Dedifferentiated amniotic fluid mesenchymal stem cell (primary cell): ENCODE measurements at regions not wholly inside any gene's neighbourhood (a gene's known extent, or its start where the extent isn't known, plus 50 kb on each side); places are given as distances from the start of the nearest gene placed in this dataset.
"Not testable (repeated sequence)": the region's sequence is repeated elsewhere in the genome, so short reads cannot be mapped to it uniquely, and the experiment has no call there.

ENCODE experiments used
- DNase-seq: peaks from one replicate; pipeline ENCODE4 v3.0.0-alpha.2; 2016; ENCODE audit errors: extremely low spot score

- DNase-seq, result no peak
Measured at GRCh38 chr15:31487811-31488436, 161.3 kb downstream of the KLF13 start.

GRCh38 chr15:31488437-31489204, 162.0 kb downstream of the KLF13 start:
- DNase-seq, result peak; percentile 92

GRCh38 chr15:31489281-31489680, 162.6 kb downstream of the KLF13 start:
- DNase-seq, result no peak

GRCh38 chr15:31489801-31490646, 163.4 kb downstream of the KLF13 start:
- peak; percentile 71 for DNase-seq

- DNase-seq, result no peak
Measured at GRCh38 chr15:31494786-31495185, 168.2 kb downstream of the KLF13 start.

GRCh38 chr15:31495281-31495680, 168.6 kb downstream of the KLF13 start:
- no peak for DNase-seq

GRCh38 chr15:31497838-31498237, 171.2 kb downstream of the KLF13 start:
- DNase-seq, result no peak

GRCh38 chr15:31498329-31498728, 171.7 kb downstream of the KLF13 start:
- no peak for DNase-seq

GRCh38 chr15:31498756-31499155, 172.1 kb downstream of the KLF13 start:
- DNase-seq, result no peak

GRCh38 chr15:31499236-31499952, 172.8 kb downstream of the KLF13 start:
- DNase-seq, result no peak

- DNase-seq, result no peak
Measured at GRCh38 chr15:31499953-31500765, 173.5 kb downstream of the KLF13 start.

- no peak for DNase-seq
Measured at GRCh38 chr15:31500766-31501449, 174.3 kb downstream of the KLF13 start.

- DNase-seq, result no peak
Measured at GRCh38 chr15:31501536-31502157, 175.0 kb downstream of the KLF13 start.

GRCh38 chr15:31502541-31503229, 176.1 kb downstream of the KLF13 start:
- DNase-seq, result no peak

GRCh38 chr15:31503256-31503655, 176.6 kb downstream of the KLF13 start:
- DNase-seq, result no peak

GRCh38 chr15:31503758-31504461, 177.3 kb downstream of the KLF13 start:
- DNase-seq, result no peak

- DNase-seq, result no peak
Measured at GRCh38 chr15:31504462-31504839, 177.8 kb downstream of the KLF13 start.

- not testable (repeated sequence) for DNase-seq
Measured at GRCh38 chr15:31507573-31507972, 180.9 kb downstream of the KLF13 start.

GRCh38 chr15:31508656-31509055, 182.0 kb downstream of the KLF13 start:
- no peak for DNase-seq
